Activated naive CD8-positive, alpha-beta T cell (primary cell): ENCODE measurements at regions not wholly inside any gene's neighbourhood (a gene's known extent, or its start where the extent isn't known, plus 50 kb on each side); places are given as distances from the start of the nearest gene placed in this dataset.

Experiments
- H3K27ac Mint-ChIP-seq: one replicate; pipeline ENCODE4 v1.8.0; 2021; ENCODE audit warnings: mixed read lengths
- H3K27me3 Mint-ChIP-seq: one replicate; pipeline ENCODE4 v1.8.0; 2021; ENCODE audit warnings: mixed read lengths
- H3K36me3 Mint-ChIP-seq: one replicate; pipeline ENCODE4 v1.8.0; 2021; ENCODE audit warnings: mixed read lengths
- H3K4me1 Mint-ChIP-seq: one replicate; pipeline ENCODE4 v1.8.0; 2021; ENCODE audit warnings: low read depth, mixed read lengths
- H3K4me3 Mint-ChIP-seq: one replicate; pipeline ENCODE4 v1.8.0; 2021; ENCODE audit warnings: mild to moderate bottlenecking, mixed read lengths
- H3K9me3 Mint-ChIP-seq: one replicate; pipeline ENCODE4 v1.8.0; 2021; ENCODE audit warnings: low read depth, mixed read lengths

- Mint-ChIP-seq H3K9me3 (no peaks in the 10 kb centered on the region), H3K4me3 (no peak overlapping the region), H3K36me3 (no peaks in the 10 kb centered on the region), H3K27ac (no peak overlapping the region), H3K27me3 (no peaks in the 10 kb centered on the region), H3K4me1 (no peaks in the 10 kb centered on the region)
These were observed 83.8 kb downstream of the AXIN2 start for GRCh38 chr17:65477600-65477999.

- Mint-ChIP-seq H3K36me3 (no peaks in the 10 kb centered on the region), H3K4me1 (no peaks in the 10 kb centered on the region), H3K27ac (no peak overlapping the region), H3K4me3 (no peak overlapping the region), H3K9me3 (no peaks in the 10 kb centered on the region), H3K27me3 (no peaks in the 10 kb centered on the region)
These were observed 86.8 kb downstream of the AXIN2 start for GRCh38 chr17:65474660-65475059.

GRCh38 chr17:65473985-65474384 lies 87.5 kb downstream of the AXIN2 start:
- Mint-ChIP-seq H3K36me3 (no peaks in the 10 kb centered on the region), H3K27ac (no peak overlapping the region), H3K4me1 (no peaks in the 10 kb centered on the region), H3K9me3 (no peaks in the 10 kb centered on the region), H3K27me3 (no peaks in the 10 kb centered on the region), H3K4me3 (no peak overlapping the region)

GRCh38 chr17:65473363-65473762 lies 88.1 kb downstream of the AXIN2 start:
- Mint-ChIP-seq H3K4me3 (no peak overlapping the region), H3K9me3 (no peaks in the 10 kb centered on the region), H3K27ac (no peak overlapping the region), H3K27me3 (no peaks in the 10 kb centered on the region), H3K36me3 (no peaks in the 10 kb centered on the region), H3K4me1 (no peaks in the 10 kb centered on the region)

- H3K27me3 Mint-ChIP-seq: no peaks in the 10 kb centered on the region
- no peak overlapping the region for H3K4me3 Mint-ChIP-seq
- H3K4me1 Mint-ChIP-seq: no peaks in the 10 kb centered on the region
- no peaks in the 10 kb centered on the region for H3K36me3 Mint-ChIP-seq
- H3K9me3 Mint-ChIP-seq: no peaks in the 10 kb centered on the region
- no peak overlapping the region for H3K27ac Mint-ChIP-seq
These were observed 88.7 kb downstream of the AXIN2 start for GRCh38 chr17:65472666-65473309.

- Mint-ChIP-seq H3K27me3 (no peaks in the 10 kb centered on the region), H3K27ac (no peak overlapping the region), H3K36me3 (no peaks in the 10 kb centered on the region), H3K4me3 (no peak overlapping the region), H3K9me3 (no peaks in the 10 kb centered on the region), H3K4me1 (no peaks in the 10 kb centered on the region)
These were observed 90.7 kb downstream of the AXIN2 start for GRCh38 chr17:65470783-65471182.

- H3K27ac Mint-ChIP-seq: no peak overlapping the region
These were observed 93.1 kb downstream of the AXIN2 start for GRCh38 chr17:65468321-65468720.

GRCh38 chr17:65467156-65467555 lies 94.3 kb downstream of the AXIN2 start:
- peaks cover 2% of the 10 kb centered on the region for H3K27me3 Mint-ChIP-seq
- no peaks in the 10 kb centered on the region for H3K4me1 Mint-ChIP-seq
- no peak overlapping the region for H3K27ac Mint-ChIP-seq
- no peaks in the 10 kb centered on the region for H3K9me3 Mint-ChIP-seq
- H3K4me3 Mint-ChIP-seq: no peak overlapping the region
- H3K36me3 Mint-ChIP-seq: peaks cover 2% of the 10 kb centered on the region

More at GRCh38 chr17:65468321-65468720, 93.1 kb downstream of the AXIN2 start:
- no peaks in the 10 kb centered on the region for H3K4me1 Mint-ChIP-seq
- no peaks in the 10 kb centered on the region for H3K36me3 Mint-ChIP-seq
- H3K9me3 Mint-ChIP-seq: no peaks in the 10 kb centered on the region
- no peaks in the 10 kb centered on the region for H3K27me3 Mint-ChIP-seq
- no peak overlapping the region for H3K4me3 Mint-ChIP-seq

GRCh38 chr17:65466547-65466946 lies 94.9 kb downstream of the AXIN2 start:
- H3K27me3 Mint-ChIP-seq: peaks cover 4% of the 10 kb centered on the region
- H3K4me3 Mint-ChIP-seq: no peak overlapping the region
- H3K4me1 Mint-ChIP-seq: no peaks in the 10 kb centered on the region
- no peak overlapping the region for H3K27ac Mint-ChIP-seq
- peaks cover 2% of the 10 kb centered on the region for H3K36me3 Mint-ChIP-seq
- H3K9me3 Mint-ChIP-seq: no peaks in the 10 kb centered on the region

GRCh38 chr17:65463242-65463641 lies 98.2 kb downstream of the AXIN2 start:
- Mint-ChIP-seq H3K4me3 (no peak overlapping the region), H3K4me1 (no peaks in the 10 kb centered on the region), H3K9me3 (no peaks in the 10 kb centered on the region), H3K36me3 (peaks cover 2% of the 10 kb centered on the region), H3K27me3 (peaks cover 7% of the 10 kb centered on the region), H3K27ac (no peak overlapping the region)

GRCh38 chr17:65459677-65460347 lies 101.6 kb downstream of the AXIN2 start:
- no peaks in the 10 kb centered on the region for H3K9me3 Mint-ChIP-seq
- no peak overlapping the region for H3K27ac Mint-ChIP-seq
- H3K27me3 Mint-ChIP-seq: peaks cover 7% of the 10 kb centered on the region
- H3K4me3 Mint-ChIP-seq: no peak overlapping the region
- H3K36me3 Mint-ChIP-seq: peaks cover 2% of the 10 kb centered on the region
- no peaks in the 10 kb centered on the region for H3K4me1 Mint-ChIP-seq

GRCh38 chr17:65457635-65458257 lies 103.7 kb downstream of the AXIN2 start:
- H3K9me3 Mint-ChIP-seq: no peaks in the 10 kb centered on the region
- H3K4me1 Mint-ChIP-seq: no peaks in the 10 kb centered on the region
- H3K27me3 Mint-ChIP-seq: peaks cover 7% of the 10 kb centered on the region
- H3K36me3 Mint-ChIP-seq: peaks cover 2% of the 10 kb centered on the region
- H3K27ac Mint-ChIP-seq: no peak overlapping the region
- no peak overlapping the region for H3K4me3 Mint-ChIP-seq

GRCh38 chr17:65457183-65457582 lies 104.3 kb downstream of the AXIN2 start:
- no peak overlapping the region for H3K27ac Mint-ChIP-seq
- H3K36me3 Mint-ChIP-seq: no peaks in the 10 kb centered on the region
- H3K27me3 Mint-ChIP-seq: peaks cover 5% of the 10 kb centered on the region
- no peaks in the 10 kb centered on the region for H3K9me3 Mint-ChIP-seq
- no peaks in the 10 kb centered on the region for H3K4me1 Mint-ChIP-seq
- no peak overlapping the region for H3K4me3 Mint-ChIP-seq

GRCh38 chr17:65456368-65457151 lies 104.9 kb downstream of the AXIN2 start:
- Mint-ChIP-seq H3K27me3 (peaks cover 3% of the 10 kb centered on the region), H3K4me1 (no peaks in the 10 kb centered on the region), H3K27ac (no peak overlapping the region), H3K9me3 (peaks cover 2% of the 10 kb centered on the region), H3K36me3 (no peaks in the 10 kb centered on the region), H3K4me3 (no peak overlapping the region)

- Mint-ChIP-seq H3K27ac (no peak overlapping the region), H3K4me1 (no peaks in the 10 kb centered on the region), H3K9me3 (peaks cover 4% of the 10 kb centered on the region), H3K27me3 (peaks cover 3% of the 10 kb centered on the region), H3K4me3 (no peak overlapping the region), H3K36me3 (no peaks in the 10 kb centered on the region)
These were observed 105.5 kb downstream of the AXIN2 start for GRCh38 chr17:65455972-65456343.
